ENCODE measurements at regions not wholly inside any gene's neighbourhood (a gene's known extent, or its start where the extent isn't known, plus 50 kb on each side); places are given as distances from the start of the nearest gene placed in this dataset.

DNA sequence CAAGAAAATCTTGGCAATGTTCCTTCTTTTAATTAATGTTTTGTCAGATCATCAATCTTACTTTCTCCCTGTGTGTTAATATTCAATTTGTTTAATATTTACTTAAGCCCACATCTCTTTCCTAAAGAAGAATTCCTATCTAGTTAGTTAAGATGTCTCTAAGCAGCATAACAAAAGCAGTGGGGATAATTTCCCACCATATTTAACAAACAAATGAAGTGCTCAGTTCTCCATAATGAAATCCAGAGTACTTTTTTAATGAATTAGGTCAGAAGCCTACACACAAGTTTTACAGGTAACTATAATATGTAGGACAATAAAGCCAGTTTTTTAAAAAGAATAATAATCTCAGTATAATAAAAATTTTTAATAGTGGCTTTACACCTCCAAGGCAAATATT lies 1918.8 kb downstream of the EFNA5 start:
- TF ChIP-seq POU6F1 (CRISPR knock-in tag; IDR thresholded peaks at IDR 0.05; ENCODE audit: borderline replicate concordance, low read depth) (no peak), CSRNP3 (CRISPR knock-in tag; IDR thresholded peaks at IDR 0.05) (no peak), ISL1 (CRISPR knock-in tag; IDR thresholded peaks at IDR 0.05) (no peak), SNAI2 (CRISPR knock-in tag; IDR thresholded peaks at IDR 0.05) (no peak), OSR1 (CRISPR knock-in tag; IDR thresholded peaks at IDR 0.05) (no peak), BACH2 (CRISPR knock-in tag; IDR thresholded peaks at IDR 0.05; ENCODE audit: borderline replicate concordance) (no peak), TOX (CRISPR knock-in tag; IDR thresholded peaks at IDR 0.05; ENCODE audit: borderline replicate concordance) (no peak), ZFP30 (CRISPR knock-in tag; IDR thresholded peaks at IDR 0.05) (no peak), ZFP3 (CRISPR knock-in tag; IDR thresholded peaks at IDR 0.05) (no peak)
- no peak for ATAC-seq

DNA sequence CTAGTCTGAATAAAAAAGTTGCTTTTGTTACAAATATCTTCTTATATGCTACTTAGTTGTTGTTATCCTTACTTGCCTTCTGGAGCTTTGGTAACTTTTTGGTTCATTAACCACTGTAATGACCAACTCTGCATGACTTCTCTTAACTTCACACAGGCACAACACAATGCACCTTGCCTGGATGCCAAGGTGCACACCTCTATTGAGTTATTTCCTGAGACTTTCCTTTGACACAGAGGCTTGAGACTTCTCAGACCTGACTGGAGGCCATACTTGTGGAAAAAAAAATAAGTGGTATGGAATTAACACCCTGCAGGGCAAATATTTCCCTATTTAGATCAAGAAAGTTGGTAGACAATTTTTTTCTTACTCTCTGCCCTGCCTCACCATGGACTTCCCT lies 1925.6 kb downstream of the EFNA5 start:
- no peak for ATAC-seq
- TF ChIP-seq TCF4 (CRISPR knock-in tag; IDR thresholded peaks at IDR 0.05; ENCODE audit: borderline replicate concordance) (no peak), RARB (CRISPR knock-in tag; IDR thresholded peaks at IDR 0.05) (no peak), SNAI2 (CRISPR knock-in tag; IDR thresholded peaks at IDR 0.05) (no peak), ZC3H10 (CRISPR knock-in tag; IDR thresholded peaks at IDR 0.05) (no peak), CSRNP3 (CRISPR knock-in tag; IDR thresholded peaks at IDR 0.05) (no peak), ZNF70 (CRISPR knock-in tag; IDR thresholded peaks at IDR 0.05) (no peak), PPARA (CRISPR knock-in tag; IDR thresholded peaks at IDR 0.05; ENCODE audit: borderline replicate concordance) (no peak), OSR1 (CRISPR knock-in tag; IDR thresholded peaks at IDR 0.05) (no peak), ISL1 (CRISPR knock-in tag; IDR thresholded peaks at IDR 0.05) (no peak), ZFP3 (CRISPR knock-in tag; IDR thresholded peaks at IDR 0.05) (no peak), TOX (CRISPR knock-in tag; IDR thresholded peaks at IDR 0.05; ENCODE audit: borderline replicate concordance) (no peak), CSDC2 (CRISPR knock-in tag; IDR thresholded peaks at IDR 0.05) (no peak), ZNF8 (CRISPR knock-in tag; IDR thresholded peaks at IDR 0.05) (no peak), ZNF565 (CRISPR knock-in tag; conservative IDR thresholded peaks at IDR 0.05; ENCODE audit: low read depth) (no peak)

GRCh38 chr5:105740242-105740641 lies 1930.5 kb downstream of the EFNA5 start:
- no peak for ATAC-seq
- TF ChIP-seq, protein P1, sequence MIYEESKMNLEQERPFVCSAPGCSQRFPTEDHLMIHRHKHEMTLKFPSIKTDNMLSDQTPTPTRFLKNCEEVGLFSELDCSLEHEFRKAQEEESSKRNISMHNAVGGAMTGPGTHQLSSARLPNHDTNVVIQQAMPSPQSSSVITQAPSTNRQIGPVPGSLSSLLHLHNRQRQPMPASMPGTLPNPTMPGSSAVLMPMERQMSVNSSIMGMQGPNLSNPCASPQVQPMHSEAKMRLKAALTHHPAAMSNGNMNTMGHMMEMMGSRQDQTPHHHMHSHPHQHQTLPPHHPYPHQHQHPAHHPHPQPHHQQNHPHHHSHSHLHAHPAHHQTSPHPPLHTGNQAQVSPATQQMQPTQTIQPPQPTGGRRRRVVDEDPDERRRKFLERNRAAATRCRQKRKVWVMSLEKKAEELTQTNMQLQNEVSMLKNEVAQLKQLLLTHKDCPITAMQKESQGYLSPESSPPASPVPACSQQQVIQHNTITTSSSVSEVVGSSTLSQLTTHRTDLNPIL (CRISPR knock-in tag; IDR thresholded peaks at IDR 0.05; ENCODE audit: low read depth), result no peak
- no peak for TF ChIP-seq BACH2 (CRISPR knock-in tag; IDR thresholded peaks at IDR 0.05; ENCODE audit: borderline replicate concordance)
- TF ChIP-seq ZFP3 (CRISPR knock-in tag; IDR thresholded peaks at IDR 0.05), result no peak
- no peak for TF ChIP-seq ISL1 (CRISPR knock-in tag; IDR thresholded peaks at IDR 0.05)
- TF ChIP-seq SNAI2 (CRISPR knock-in tag; IDR thresholded peaks at IDR 0.05), result no peak
- no peak for TF ChIP-seq ESRRG (CRISPR knock-in tag; IDR thresholded peaks at IDR 0.05)
- TF ChIP-seq TOX (CRISPR knock-in tag; IDR thresholded peaks at IDR 0.05; ENCODE audit: borderline replicate concordance), result no peak
- TF ChIP-seq PATZ1 (CRISPR knock-in tag; IDR thresholded peaks at IDR 0.05; ENCODE audit: borderline replicate concordance), result no peak
- TF ChIP-seq RARB (CRISPR knock-in tag; IDR thresholded peaks at IDR 0.05), result no peak
- no peak for TF ChIP-seq TCF4 (CRISPR knock-in tag; IDR thresholded peaks at IDR 0.05; ENCODE audit: borderline replicate concordance)
- TF ChIP-seq GLIS3 (CRISPR knock-in tag; IDR thresholded peaks at IDR 0.05), result no peak

- no peak for ATAC-seq
- TF ChIP-seq, protein P2, sequence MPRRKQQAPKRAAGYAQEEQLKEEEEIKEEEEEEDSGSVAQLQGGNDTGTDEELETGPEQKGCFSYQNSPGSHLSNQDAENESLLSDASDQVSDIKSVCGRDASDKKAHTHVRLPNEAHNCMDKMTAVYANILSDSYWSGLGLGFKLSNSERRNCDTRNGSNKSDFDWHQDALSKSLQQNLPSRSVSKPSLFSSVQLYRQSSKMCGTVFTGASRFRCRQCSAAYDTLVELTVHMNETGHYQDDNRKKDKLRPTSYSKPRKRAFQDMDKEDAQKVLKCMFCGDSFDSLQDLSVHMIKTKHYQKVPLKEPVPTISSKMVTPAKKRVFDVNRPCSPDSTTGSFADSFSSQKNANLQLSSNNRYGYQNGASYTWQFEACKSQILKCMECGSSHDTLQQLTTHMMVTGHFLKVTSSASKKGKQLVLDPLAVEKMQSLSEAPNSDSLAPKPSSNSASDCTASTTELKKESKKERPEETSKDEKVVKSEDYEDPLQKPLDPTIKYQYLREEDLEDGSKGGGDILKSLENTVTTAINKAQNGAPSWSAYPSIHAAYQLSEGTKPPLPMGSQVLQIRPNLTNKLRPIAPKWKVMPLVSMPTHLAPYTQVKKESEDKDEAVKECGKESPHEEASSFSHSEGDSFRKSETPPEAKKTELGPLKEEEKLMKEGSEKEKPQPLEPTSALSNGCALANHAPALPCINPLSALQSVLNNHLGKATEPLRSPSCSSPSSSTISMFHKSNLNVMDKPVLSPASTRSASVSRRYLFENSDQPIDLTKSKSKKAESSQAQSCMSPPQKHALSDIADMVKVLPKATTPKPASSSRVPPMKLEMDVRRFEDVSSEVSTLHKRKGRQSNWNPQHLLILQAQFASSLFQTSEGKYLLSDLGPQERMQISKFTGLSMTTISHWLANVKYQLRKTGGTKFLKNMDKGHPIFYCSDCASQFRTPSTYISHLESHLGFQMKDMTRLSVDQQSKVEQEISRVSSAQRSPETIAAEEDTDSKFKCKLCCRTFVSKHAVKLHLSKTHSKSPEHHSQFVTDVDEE (CRISPR knock-in tag; IDR thresholded peaks at IDR 0.05), result no peak
- no peak for TF ChIP-seq ARNTL (CRISPR knock-in tag; IDR thresholded peaks at IDR 0.05; ENCODE audit: borderline replicate concordance, low read depth)
- TF ChIP-seq PATZ1 (CRISPR knock-in tag; IDR thresholded peaks at IDR 0.05; ENCODE audit: borderline replicate concordance), result no peak
- no peak for TF ChIP-seq GLIS3 (CRISPR knock-in tag; IDR thresholded peaks at IDR 0.05)
- no peak for TF ChIP-seq PPARA (CRISPR knock-in tag; IDR thresholded peaks at IDR 0.05; ENCODE audit: borderline replicate concordance)
- TF ChIP-seq ZNF70 (CRISPR knock-in tag; IDR thresholded peaks at IDR 0.05), result no peak
Observed at GRCh38 chr5:105739732-105740131, 1931.0 kb downstream of the EFNA5 start.
